Inflammatory macrophage treated with lipopolysaccharide for 1 hour (primary cell): ENCODE measurements at regions not wholly inside any gene's neighbourhood (a gene's known extent, or its start where the extent isn't known, plus 50 kb on each side); places are given as distances from the start of the nearest gene placed in this dataset.

Experiments used
- DNase-seq, 2 donors: peaks; one replicate each; pipeline ENCODE4 v3.0.0-alpha.2; 2020 to 2022

GRCh38 chr1:13878021-13878420 is 178.0 kb downstream of the PRDM2 start:
- DNase-seq, result no peak

- no peak for DNase-seq
Observed at GRCh38 chr1:13878451-13878850, 178.5 kb downstream of the PRDM2 start.

- no peak for DNase-seq
Observed at GRCh38 chr1:13881385-13882088, 181.5 kb downstream of the PRDM2 start.

- no peak for DNase-seq
Observed at GRCh38 chr1:13888351-13888986, 188.5 kb downstream of the PRDM2 start.

- no peak for DNase-seq
Observed at GRCh38 chr1:13889495-13889894, 189.5 kb downstream of the PRDM2 start.

- no peak for DNase-seq
Observed at GRCh38 chr1:13890766-13891165, 190.8 kb downstream of the PRDM2 start.

- no peak for DNase-seq
Observed at GRCh38 chr1:13892198-13892597, 192.2 kb downstream of the PRDM2 start.

- DNase-seq, result no peak
Observed at GRCh38 chr1:13892671-13893325, 192.8 kb downstream of the PRDM2 start.

GRCh38 chr1:13893409-13893821 is 193.4 kb downstream of the PRDM2 start:
- DNase-seq, result no peak

GRCh38 chr1:13896932-13897331 is 196.9 kb downstream of the PRDM2 start:
- DNase-seq, result no peak

- no peak for DNase-seq
Observed at GRCh38 chr1:13898406-13898805, 198.4 kb downstream of the PRDM2 start.

- DNase-seq, result no peak
Observed at GRCh38 chr1:13899856-13900255, 199.9 kb downstream of the PRDM2 start.

GRCh38 chr1:13900583-13900982 is 200.6 kb downstream of the PRDM2 start:
- DNase-seq, result no peak

GRCh38 chr1:13901039-13901438 is 201.1 kb downstream of the PRDM2 start:
- DNase-seq, result no peak

- no peak for DNase-seq
Observed at GRCh38 chr1:13901597-13901996, 201.6 kb downstream of the PRDM2 start.

- DNase-seq, result no peak
Observed at GRCh38 chr1:13908128-13908527, 208.1 kb downstream of the PRDM2 start.

- no peak for DNase-seq
Observed at GRCh38 chr1:13911697-13912619, 212.0 kb downstream of the PRDM2 start.

- DNase-seq, result no peak
Observed at GRCh38 chr1:13913396-13913795, 213.4 kb downstream of the PRDM2 start.

- no peak for DNase-seq
Observed at GRCh38 chr1:13916530-13916929, 216.5 kb downstream of the PRDM2 start.

- no peak for DNase-seq
Observed at GRCh38 chr1:13917607-13918006, 217.6 kb downstream of the PRDM2 start.

GRCh38 chr1:13918862-13919261 is 218.9 kb downstream of the PRDM2 start:
- DNase-seq, result no peak

- DNase-seq, result no peak
Observed at GRCh38 chr1:13921190-13921589, 221.2 kb downstream of the PRDM2 start.

GRCh38 chr1:13922466-13923110 is 222.6 kb downstream of the PRDM2 start:
- DNase-seq, result no peak
